Fibroblast of the aortic adventitia (primary cell): ENCODE measurements at regions not wholly inside any gene's neighbourhood (a gene's known extent, or its start where the extent isn't known, plus 50 kb on each side); places are given as distances from the start of the nearest gene placed in this dataset.

Source experiments
- DNase-seq: peaks from one replicate; pipeline ENCODE4 v3.0.0-alpha.2; 2010; ENCODE audit warnings: low read depth
- H3K4me3 ChIP-seq: 2 replicates; pipeline ENCODE4 v1.5.1; 2011; ENCODE audit warnings: low read depth, mild to moderate bottlenecking, control low read depth, low read length, moderate library complexity
- TF ChIP-seq, protein P1 (sequence below): IDR thresholded peaks from 2 replicates; pipeline ENCODE4 v1.5.1; 2011; ENCODE audit warnings: mild to moderate bottlenecking, low read length, control low read depth, inconsistent platforms; ENCODE audit not compliant: insufficient read depth

DNA sequence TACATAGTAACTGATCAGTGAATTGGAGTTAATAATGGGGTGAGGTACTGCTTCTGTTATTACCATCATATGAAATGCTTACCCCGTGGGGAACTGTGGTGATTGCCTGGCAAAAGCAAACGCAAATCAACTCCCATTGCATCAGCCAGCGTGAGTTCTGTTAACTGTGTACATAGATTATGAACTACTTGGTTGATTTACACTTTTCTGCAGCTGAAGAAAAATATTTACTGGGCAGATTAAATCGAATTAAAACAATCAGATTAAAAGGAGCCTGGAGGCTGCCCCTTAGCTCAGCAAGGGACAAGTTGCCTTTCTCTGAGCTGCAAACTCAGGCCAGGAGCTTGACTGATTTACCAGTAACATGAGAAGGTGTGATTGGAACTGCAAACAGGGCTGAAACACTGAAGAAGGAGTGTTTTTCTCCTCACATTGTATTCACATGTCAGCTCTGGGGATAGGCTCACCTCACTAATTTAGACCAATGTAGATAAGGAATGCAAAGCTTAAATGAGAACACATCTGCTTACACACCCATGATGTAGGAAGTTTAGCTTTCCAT, 220.1 kb downstream of the OSR1 start:
- H3K4me3 ChIP-seq: no peak overlapping the region
- DNase-seq: no peak
- TF ChIP-seq, protein P1, sequence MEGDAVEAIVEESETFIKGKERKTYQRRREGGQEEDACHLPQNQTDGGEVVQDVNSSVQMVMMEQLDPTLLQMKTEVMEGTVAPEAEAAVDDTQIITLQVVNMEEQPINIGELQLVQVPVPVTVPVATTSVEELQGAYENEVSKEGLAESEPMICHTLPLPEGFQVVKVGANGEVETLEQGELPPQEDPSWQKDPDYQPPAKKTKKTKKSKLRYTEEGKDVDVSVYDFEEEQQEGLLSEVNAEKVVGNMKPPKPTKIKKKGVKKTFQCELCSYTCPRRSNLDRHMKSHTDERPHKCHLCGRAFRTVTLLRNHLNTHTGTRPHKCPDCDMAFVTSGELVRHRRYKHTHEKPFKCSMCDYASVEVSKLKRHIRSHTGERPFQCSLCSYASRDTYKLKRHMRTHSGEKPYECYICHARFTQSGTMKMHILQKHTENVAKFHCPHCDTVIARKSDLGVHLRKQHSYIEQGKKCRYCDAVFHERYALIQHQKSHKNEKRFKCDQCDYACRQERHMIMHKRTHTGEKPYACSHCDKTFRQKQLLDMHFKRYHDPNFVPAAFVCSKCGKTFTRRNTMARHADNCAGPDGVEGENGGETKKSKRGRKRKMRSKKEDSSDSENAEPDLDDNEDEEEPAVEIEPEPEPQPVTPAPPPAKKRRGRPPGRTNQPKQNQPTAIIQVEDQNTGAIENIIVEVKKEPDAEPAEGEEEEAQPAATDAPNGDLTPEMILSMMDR: no peak

DNA sequence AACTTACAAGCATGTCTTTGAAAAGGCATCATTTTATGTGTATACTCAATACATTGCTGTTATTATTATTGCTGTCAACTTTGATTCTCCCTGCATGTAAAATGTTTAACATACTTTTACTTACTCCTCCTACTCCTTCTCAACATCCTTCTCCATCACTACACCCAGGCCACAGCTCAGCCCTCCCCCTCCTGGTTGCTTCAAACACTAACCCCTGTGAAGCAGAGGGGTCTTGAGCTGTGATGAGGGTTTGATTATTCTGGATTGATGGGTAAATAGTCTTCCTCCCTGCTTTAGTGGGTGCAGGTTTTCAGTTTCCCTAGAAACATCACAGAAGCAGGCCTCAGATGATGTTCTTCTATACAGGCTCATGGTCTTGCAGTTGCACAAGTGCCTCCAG, 221.0 kb downstream of the OSR1 start:
- TF ChIP-seq, protein P1: no peak
- H3K4me3 ChIP-seq: no peak overlapping the region
- no peak for DNase-seq

DNA sequence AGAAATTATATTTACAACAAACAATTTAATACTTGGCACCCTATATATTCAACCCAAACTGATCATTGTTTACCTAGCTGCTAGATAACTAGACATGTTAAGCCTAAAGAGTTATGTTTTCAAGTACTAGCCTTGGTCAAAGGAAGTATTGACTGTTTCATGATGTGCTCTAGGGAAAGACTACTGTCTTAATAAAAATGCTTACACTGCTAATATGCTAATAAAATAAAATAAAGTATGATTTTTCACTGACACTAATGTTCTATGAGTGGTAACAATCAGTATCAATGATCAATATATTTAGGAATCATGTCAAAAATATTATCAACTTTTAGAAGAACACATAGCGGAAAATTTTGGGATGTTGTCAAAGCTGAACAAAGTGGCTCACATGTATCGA, 225.5 kb downstream of the OSR1 start:
- no peak overlapping the region for H3K4me3 ChIP-seq
- no peak for DNase-seq
- TF ChIP-seq, protein P1: no peak

DNA sequence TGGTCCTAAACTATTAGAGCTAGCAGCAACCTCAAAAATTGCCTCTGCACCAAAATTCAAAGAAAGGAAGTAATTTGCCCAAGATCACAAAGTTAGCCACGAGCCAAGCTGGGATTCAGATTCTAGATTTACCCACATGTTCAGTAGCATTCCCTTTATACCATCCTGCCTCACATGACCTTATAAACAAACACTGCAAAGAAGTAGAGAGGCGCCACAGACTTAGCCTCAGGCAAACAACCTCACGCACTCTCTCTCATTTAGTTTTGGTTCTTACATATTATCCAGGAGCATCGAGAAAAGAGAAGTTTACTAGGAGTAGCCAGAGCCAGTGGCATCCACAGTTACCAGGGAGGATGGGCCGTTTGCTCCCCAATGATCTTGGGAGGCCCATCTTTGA, 226.6 kb downstream of the OSR1 start:
- no peak for DNase-seq
- H3K4me3 ChIP-seq: no peak overlapping the region
- TF ChIP-seq, protein P1: no peak

DNA sequence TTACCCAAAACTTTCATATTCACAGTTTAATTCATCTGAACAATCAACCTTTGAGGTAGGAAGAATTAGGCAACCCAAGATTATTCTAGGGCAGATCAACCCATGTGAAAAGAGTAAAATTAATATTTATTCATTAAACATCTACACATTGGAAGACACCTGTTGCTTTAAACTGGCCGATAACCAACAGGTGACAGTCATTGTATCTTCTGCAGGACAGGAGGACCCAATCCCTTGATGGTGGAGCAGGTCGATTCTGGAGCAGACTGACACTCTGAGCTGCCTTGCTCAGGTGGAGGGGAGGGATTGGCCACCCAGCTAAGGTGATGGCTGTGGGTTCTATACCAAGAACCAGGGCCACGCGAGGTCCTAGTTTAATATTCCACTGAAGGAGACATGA, 230.3 kb downstream of the OSR1 start:
- TF ChIP-seq, protein P1: no peak
- H3K4me3 ChIP-seq: no peak overlapping the region
- no peak for DNase-seq

DNA sequence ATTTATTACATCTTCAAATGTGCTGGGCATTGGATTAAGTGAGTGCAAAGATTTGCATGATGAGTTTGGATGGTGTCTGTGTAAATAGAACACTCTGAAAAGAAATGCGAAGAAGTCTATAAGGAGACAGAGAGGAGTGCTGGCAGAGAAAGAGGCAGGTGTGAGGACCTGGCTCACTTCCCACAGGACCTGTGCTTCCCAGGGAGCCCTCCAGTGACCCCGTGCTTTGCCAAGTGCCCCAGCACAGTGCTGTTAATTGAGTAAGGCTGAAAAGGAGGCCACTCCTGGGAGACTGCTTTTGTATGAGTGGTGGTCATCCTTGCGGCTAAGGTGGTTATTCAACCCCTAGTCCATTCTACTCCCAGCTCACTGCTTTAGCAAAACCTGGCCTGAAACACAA, 230.8 kb downstream of the OSR1 start:
- no peak overlapping the region for H3K4me3 ChIP-seq
- TF ChIP-seq, protein P1: no peak
- DNase-seq: no peak
